ENCODE measurements at regions not wholly inside any gene's neighbourhood (a gene's known extent, or its start where the extent isn't known, plus 50 kb on each side); places are given as distances from the start of the nearest gene placed in this dataset.

DNA sequence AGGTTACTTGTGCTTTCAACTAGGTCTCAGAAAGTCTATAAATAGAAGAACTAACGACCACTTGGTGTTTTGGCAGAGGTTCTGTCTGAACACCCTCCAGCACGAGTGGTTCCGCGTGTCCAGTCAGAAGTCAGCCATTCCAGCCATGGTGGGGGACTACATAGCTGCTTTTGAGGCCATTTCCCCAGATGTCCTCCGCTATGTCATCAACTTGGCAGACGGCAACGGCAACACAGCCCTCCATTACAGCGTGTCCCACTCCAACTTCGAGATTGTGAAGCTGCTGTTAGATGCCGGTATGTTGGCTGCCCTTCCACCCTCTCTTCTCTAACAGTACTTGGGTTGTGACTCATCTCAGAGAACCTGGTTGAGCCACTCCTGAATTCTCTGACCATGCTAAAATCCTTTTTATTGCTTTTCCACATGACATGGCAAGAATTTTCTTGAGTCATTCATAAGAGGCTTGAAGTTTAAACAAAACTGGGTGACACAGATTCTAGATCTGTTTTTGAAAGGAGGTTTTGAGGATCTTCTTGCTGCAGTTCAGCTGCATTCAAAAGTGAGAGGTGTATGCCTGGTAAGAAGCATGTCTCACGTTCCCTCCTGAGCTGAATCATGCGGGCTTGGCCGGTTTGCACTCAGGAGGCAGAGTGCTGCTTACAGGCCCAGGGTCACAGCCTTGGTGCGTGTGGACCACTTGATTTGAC, 103.1 kb upstream of the DMRT1 start:
- DNase-seq, result no peak
- H3K27ac ChIP-seq (ENCODE audit: low read depth in 2 of 2, low read length in 1 of 2), result peak overlapping the region in 1 of 2 experiments; percentile 73; a peak in 2 of 4 replicates
- peaks cover 20 to 28% of the 10 kb centered on the region in 2 experiments for H3K36me3 ChIP-seq (replicated peaks in 1 of 2; ENCODE audit: control insufficient read depth in 1 of 2, insufficient read depth in 2 of 2, low read length in 1 of 2)
- 19% methylated on average over 11 of the region's 14 CpGs for WGBS (ENCODE audit: low lambda C conversion rate)
- H3K9me2 ChIP-seq, result no peaks in the 10 kb centered on the region
- TF ChIP-seq FOSL2 (IDR thresholded peaks at IDR 0.05; ENCODE audit: borderline replicate concordance, low read depth) (peak; percentile 72; the same call in 1 of the 2 replicates), TCF12 (IDR thresholded peaks at IDR 0.05) (peak; percentile 24; the same call in 1 of the 2 replicates), JUND (IDR thresholded peaks at IDR 0.05) (peak; percentile 45), YY1 (IDR thresholded peaks at IDR 0.05; ENCODE audit: low read depth) (0 out of 2 replicates have a peak, but pooled peaks have one; percentile 10), TAF1 (IDR thresholded peaks at IDR 0.05; ENCODE audit: borderline replicate concordance, low read depth, low read length) (no peak), MEF2A (IDR thresholded peaks at IDR 0.05; ENCODE audit: borderline replicate concordance, low read depth) (no peak), POLR2AphosphoS5 (IDR thresholded peaks at IDR 0.05; ENCODE audit: low read depth, low read length) (no peak)
- TF ChIP-seq, protein P1, sequence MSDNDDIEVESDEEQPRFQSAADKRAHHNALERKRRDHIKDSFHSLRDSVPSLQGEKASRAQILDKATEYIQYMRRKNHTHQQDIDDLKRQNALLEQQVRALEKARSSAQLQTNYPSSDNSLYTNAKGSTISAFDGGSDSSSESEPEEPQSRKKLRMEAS (IDR thresholded peaks at IDR 0.05; ENCODE audit: low read depth), result 0 out of 2 replicates have a peak, but pooled peaks have one; percentile 26
- TF ChIP-seq, protein P2, sequence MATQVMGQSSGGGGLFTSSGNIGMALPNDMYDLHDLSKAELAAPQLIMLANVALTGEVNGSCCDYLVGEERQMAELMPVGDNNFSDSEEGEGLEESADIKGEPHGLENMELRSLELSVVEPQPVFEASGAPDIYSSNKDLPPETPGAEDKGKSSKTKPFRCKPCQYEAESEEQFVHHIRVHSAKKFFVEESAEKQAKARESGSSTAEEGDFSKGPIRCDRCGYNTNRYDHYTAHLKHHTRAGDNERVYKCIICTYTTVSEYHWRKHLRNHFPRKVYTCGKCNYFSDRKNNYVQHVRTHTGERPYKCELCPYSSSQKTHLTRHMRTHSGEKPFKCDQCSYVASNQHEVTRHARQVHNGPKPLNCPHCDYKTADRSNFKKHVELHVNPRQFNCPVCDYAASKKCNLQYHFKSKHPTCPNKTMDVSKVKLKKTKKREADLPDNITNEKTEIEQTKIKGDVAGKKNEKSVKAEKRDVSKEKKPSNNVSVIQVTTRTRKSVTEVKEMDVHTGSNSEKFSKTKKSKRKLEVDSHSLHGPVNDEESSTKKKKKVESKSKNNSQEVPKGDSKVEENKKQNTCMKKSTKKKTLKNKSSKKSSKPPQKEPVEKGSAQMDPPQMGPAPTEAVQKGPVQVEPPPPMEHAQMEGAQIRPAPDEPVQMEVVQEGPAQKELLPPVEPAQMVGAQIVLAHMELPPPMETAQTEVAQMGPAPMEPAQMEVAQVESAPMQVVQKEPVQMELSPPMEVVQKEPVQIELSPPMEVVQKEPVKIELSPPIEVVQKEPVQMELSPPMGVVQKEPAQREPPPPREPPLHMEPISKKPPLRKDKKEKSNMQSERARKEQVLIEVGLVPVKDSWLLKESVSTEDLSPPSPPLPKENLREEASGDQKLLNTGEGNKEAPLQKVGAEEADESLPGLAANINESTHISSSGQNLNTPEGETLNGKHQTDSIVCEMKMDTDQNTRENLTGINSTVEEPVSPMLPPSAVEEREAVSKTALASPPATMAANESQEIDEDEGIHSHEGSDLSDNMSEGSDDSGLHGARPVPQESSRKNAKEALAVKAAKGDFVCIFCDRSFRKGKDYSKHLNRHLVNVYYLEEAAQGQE (IDR thresholded peaks at IDR 0.05; ENCODE audit: low read depth, low read length), result no peak
- H3K27me3 ChIP-seq (ENCODE audit: insufficient read depth), result no peaks in the 10 kb centered on the region
- no peaks in the 10 kb centered on the region for H3K9me3 ChIP-seq
- no peaks in the 10 kb centered on the region for H3K79me2 ChIP-seq (ENCODE audit: insufficient read depth)
- no peaks in the 10 kb centered on the region for H4K20me1 ChIP-seq (ENCODE audit: insufficient read depth)
- ChIA-PET CTCF (no interaction called here), POLR2A (no interaction called here)
- H3K4me1 ChIP-seq (ENCODE audit: control insufficient read depth in 1 of 2, insufficient read depth in 2 of 2, low read depth in 1 of 2, low read length in 1 of 2), result peaks cover 0 to 13% of the 10 kb centered on the region in 2 experiments; a peak in 2 of 4 replicates
- H3F3A ChIP-seq (replicated peaks; ENCODE audit: insufficient read depth), result peaks cover 22% of the 10 kb centered on the region
- H2AFZ ChIP-seq (ENCODE audit: low read depth), result no peak overlapping the region
- H3K4me2 ChIP-seq, result peak overlapping the region; percentile 35; the same call in 1 of the 2 replicates
- H3K4me3 ChIP-seq (ENCODE audit: low read depth in 2 of 2, low read length in 1 of 2), result no peak overlapping the region
- H3K9ac ChIP-seq, result no peak overlapping the region

DNA sequence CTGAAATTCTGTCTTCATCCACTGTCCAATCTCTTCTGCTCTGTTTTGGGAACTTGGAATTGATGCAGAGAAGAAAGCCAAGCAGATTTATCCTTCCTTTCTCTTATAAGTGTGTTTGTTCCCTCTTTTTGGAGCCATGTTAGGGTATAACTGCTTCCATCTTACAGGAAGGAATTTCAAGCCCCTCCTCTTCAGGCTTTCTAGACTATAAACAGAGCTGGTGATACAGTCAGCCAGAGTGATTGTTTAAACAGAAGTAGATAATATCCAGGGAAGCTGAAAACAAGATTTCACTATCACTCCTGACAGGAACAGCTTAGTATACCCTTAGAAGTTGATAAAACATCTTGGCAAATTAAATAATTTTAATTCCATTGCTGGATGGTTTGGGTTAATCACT, 102.1 kb upstream of the DMRT1 start:
- no peaks in the 10 kb centered on the region for H4K20me1 ChIP-seq (ENCODE audit: insufficient read depth)
- H3K9me3 ChIP-seq, result no peaks in the 10 kb centered on the region
- POLR2A ChIA-PET, result no interaction called here
- H3K4me3 ChIP-seq (ENCODE audit: low read depth in 2 of 2, low read length in 1 of 2), result no peak overlapping the region
- peaks cover 0 to 10% of the 10 kb centered on the region in 2 experiments; a peak in 2 of 4 replicates for H3K4me1 ChIP-seq (ENCODE audit: control insufficient read depth in 1 of 2, insufficient read depth in 2 of 2, low read depth in 1 of 2, low read length in 1 of 2)
- no peak for DNase-seq
- no peaks in the 10 kb centered on the region for H3K27me3 ChIP-seq (ENCODE audit: insufficient read depth)
- no peak overlapping the region for H3K9ac ChIP-seq
- no peaks in the 10 kb centered on the region for H3K9me2 ChIP-seq
- H3K4me2 ChIP-seq, result no peak overlapping the region
- no peak overlapping the region for H2AFZ ChIP-seq (ENCODE audit: low read depth)
- peaks cover 19% of the 10 kb centered on the region for H3F3A ChIP-seq (replicated peaks; ENCODE audit: insufficient read depth)
- peak overlapping the region in 1 of 2 experiments; percentile 73; a peak in 1 of 4 replicates for H3K27ac ChIP-seq (ENCODE audit: low read depth in 2 of 2, low read length in 1 of 2)
- CTCF ChIA-PET, result no interaction called here
- H3K79me2 ChIP-seq (ENCODE audit: insufficient read depth), result no peaks in the 10 kb centered on the region; the same call in 1 of the 2 replicates
- H3K36me3 ChIP-seq (replicated peaks in 1 of 2; ENCODE audit: control insufficient read depth in 1 of 2, insufficient read depth in 2 of 2, low read length in 1 of 2), result peaks cover 20 to 29% of the 10 kb centered on the region in 2 experiments
- TF ChIP-seq EZH2phosphoT487 (IDR thresholded peaks at IDR 0.05; ENCODE audit: borderline replicate concordance, low read depth) (no peak), TCF12 (IDR thresholded peaks at IDR 0.05) (no peak), EP300 (IDR thresholded peaks at IDR 0.05; ENCODE audit: borderline replicate concordance in 1 of 2, low read depth in 1 of 2, low read length in 1 of 2) (no peak), GABPA (IDR thresholded peaks at IDR 0.05; ENCODE audit: low read depth) (no peak), JUND (IDR thresholded peaks at IDR 0.05) (no peak), SMC3 (IDR thresholded peaks at IDR 0.05; ENCODE audit: low read depth, low read length) (no peak), RCOR1 (IDR thresholded peaks at IDR 0.05; ENCODE audit: low read length) (no peak), FOXJ3 (CRISPR knock-in tag; IDR thresholded peaks at IDR 0.05) (no peak), YY1 (IDR thresholded peaks at IDR 0.05; ENCODE audit: low read depth) (no peak), MXI1 (IDR thresholded peaks at IDR 0.05; ENCODE audit: low read depth, low read length) (no peak), CHD2 (IDR thresholded peaks at IDR 0.05; ENCODE audit: low read length, partially characterized antibody) (no peak), TAF1 (IDR thresholded peaks at IDR 0.05; ENCODE audit: borderline replicate concordance, low read depth, low read length) (no peak), RFX5 (IDR thresholded peaks at IDR 0.05; ENCODE audit: low read length) (no peak)
- TF ChIP-seq, protein P2 (IDR thresholded peaks at IDR 0.05; ENCODE audit: low read depth, low read length), result no peak
- TF ChIP-seq, protein P3, sequence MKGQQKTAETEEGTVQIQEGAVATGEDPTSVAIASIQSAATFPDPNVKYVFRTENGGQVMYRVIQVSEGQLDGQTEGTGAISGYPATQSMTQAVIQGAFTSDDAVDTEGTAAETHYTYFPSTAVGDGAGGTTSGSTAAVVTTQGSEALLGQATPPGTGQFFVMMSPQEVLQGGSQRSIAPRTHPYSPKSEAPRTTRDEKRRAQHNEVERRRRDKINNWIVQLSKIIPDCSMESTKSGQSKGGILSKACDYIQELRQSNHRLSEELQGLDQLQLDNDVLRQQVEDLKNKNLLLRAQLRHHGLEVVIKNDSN (IDR thresholded peaks at IDR 0.05; ENCODE audit: borderline replicate concordance, low read depth), result no peak

Measured in SK-N-SH (cell line).